Stimulated activated CD4-positive, alpha-beta T cell treated with anti-CD3 and anti-CD28 coated beads, Interleukin-2, amount 100 ng/mL, for 24 hours (primary cell): ENCODE measurements at regions not wholly inside any gene's neighbourhood (a gene's known extent, or its start where the extent isn't known, plus 50 kb on each side); places are given as distances from the start of the nearest gene placed in this dataset.
"Not testable (repeated sequence)": the region's sequence is repeated elsewhere in the genome, so short reads cannot be mapped to it uniquely, and the experiment has no call there.

ENCODE experiments used
- DNase-seq, 2 donors: peaks; one replicate each; pipeline ENCODE4 v3.0.0-alpha.2; 2020

DNA sequence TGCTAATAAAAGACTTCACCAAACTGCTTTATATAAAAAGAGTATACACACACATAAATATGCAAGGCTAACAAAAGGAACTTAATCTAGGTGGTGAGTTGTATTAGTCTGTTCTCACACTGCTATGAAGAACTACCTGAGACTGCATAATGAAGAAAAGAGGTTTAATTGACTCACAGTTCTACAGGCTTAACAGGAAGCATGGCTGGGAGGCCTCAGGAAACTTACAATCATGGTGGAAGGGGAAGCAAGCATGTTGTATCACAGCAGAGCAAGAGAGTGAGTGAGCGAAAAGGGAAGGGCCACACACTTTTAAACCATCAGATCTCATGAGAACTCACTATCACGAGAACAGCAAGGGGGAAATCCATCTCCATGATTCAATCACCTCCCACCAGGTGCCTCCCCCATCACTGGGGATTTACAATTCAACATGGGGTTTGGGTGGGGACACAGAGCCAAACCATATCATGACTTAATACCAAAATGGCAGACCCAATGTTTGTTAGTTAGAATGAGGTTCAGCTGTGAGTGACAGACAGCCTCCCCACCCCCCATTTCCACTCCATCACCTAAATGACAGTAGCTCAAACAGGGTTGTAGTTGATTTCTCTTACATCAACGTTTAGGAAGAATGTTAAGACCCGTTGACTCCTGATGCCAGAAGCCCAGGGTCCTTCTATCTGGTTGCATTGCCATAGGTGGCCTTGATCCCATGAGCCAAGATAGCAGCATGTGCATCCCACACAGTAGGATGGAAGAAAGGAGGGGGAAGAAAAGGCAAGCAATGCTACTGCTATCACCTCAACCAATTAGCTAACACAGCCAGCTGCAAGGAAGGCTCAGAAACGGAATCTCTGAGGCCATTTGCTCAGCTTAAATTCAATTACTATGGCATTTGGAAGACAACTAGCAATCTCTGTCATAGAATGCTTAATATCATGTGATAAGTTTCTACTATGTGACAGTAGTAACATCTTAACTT lies 77.0 kb downstream of the CCDC71L start:
- no peak for DNase-seq

DNA sequence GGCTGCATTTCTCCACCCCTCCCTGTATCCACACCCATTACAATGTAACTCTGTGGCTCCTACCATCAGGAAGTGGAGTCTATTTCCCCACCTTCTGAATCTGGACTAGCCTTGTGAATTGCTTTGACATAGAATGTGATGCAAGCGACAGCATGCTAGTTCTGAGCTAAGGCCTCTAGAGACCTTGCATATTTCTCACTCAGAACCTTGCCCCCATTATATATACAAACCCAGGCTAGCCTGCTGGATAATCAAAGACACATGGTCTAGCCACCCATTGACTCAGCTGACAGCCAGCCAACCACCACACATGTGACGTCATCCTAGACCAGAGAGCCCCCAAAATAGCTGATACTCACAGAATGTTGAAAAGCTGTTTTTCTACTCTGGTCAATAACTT lies 77.9 kb downstream of the CCDC71L start:
- no peak for DNase-seq

DNA sequence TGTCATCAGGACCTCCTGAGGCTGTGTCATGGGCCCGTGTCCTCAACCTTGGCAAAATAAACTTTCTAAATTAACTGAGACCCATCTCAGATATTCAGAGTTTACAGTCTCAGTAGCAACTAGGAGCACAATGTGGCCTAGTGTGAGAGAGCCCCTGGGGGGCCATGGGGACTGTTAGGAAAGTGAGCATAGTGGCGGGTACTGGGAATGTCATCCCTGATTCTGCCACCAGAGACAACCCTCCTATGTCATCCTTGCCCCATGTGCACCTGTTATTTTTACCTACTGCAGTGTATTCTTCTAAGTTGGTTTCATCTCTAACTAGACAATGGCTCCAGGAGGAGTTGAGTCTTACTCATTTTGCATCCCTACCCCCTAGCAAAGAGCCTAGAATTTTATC lies 78.6 kb downstream of the CCDC71L start:
- no peak for DNase-seq

DNA sequence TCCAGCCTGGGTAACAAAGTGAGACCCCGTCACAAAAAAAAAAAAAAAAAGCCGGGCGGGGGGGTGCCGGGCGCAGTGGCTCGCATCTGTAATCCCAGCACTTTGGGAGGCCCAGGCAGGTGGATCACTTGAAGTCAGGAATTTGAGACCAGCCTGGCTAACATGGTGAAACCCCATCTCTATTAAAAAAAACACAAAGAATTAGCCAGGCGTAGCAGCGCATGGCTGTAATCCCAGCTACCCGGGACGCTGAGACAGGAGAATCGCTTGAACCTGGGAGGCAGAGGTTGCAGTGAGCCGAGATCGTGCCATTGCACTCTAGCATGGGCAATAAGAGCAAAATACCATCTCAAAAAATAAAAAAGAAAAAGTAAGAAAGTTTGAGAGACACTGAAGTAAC lies 81.9 kb downstream of the CCDC71L start:
- DNase-seq, result not testable (repeated sequence)

DNA sequence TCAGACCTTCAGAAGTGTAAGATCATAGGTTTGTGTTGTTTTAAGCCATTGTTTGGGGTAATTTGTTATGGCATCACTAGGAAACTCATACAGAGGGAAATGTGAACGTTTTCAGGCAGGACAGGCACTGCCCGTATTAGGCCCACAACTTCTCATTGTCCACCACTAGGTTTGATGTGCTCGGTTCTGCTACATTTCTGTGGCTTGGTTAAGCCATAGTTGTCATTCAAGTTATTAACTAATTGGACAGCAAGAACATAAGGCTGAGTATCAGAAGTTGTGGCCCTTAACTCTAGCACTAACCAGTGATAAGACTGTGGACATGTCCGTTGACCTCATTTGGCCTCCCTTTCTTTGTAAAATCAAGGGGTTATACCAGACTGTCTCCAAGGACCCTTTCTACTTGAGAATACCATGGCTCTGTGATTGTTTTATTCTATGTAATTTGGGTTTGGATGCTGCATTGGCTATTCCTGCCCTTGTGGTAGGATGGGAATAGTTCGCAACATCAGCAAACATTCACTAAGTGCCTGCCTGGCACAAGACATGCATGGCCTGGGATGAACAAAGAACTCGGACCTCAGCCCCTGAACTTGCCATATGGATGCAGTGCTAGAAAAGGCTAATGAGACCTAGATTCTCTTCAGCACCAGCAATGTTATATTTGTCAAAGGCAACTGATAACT lies 85.7 kb downstream of the CCDC71L start:
- DNase-seq, result no peak

DNA sequence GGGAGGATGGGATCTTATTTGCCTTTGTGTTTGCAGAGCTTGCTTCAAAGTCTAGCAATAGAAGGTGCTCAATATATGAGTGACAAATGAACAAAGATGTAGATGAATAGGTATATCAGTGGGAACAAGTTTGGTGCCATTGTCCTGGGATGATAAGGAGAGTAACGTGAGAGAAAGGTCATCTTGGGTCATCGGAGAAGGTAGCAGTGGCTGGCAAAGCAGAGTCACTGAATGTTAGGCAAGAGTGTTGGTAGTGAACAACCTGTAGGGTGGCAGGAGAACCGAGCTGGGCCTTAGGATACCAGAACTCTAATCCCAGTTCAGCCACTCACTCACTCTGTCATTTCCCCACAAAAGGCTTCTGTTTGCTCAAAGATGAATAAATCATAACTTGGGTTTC lies 87.2 kb downstream of the CCDC71L start:
- no peak for DNase-seq

DNA sequence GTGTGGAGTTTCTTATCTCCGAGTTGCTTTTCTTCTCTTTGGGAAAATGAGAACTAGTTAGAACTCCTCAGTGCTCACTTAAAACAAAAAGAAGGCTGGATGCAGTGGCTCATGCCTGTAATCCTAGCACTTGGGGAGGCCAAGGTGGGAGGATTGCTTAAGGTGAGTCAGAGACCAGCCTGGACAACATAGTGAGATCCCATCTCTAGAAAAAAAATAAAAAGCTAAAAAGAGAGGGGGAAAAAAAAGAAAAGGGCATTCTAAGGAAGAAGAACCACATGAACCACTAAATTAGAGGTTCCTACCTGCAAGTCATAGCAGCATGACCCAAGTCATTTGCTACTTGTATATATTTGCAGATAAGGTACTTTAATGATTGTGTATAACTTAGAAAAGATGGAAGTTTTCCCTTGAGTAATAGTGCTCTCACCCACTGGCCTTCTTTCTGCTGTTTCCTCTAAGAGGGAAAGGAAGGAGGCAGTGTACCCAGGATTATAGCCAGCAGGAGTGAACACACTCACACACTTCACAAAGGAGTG lies 87.8 kb downstream of the CCDC71L start:
- DNase-seq, result no peak

DNA sequence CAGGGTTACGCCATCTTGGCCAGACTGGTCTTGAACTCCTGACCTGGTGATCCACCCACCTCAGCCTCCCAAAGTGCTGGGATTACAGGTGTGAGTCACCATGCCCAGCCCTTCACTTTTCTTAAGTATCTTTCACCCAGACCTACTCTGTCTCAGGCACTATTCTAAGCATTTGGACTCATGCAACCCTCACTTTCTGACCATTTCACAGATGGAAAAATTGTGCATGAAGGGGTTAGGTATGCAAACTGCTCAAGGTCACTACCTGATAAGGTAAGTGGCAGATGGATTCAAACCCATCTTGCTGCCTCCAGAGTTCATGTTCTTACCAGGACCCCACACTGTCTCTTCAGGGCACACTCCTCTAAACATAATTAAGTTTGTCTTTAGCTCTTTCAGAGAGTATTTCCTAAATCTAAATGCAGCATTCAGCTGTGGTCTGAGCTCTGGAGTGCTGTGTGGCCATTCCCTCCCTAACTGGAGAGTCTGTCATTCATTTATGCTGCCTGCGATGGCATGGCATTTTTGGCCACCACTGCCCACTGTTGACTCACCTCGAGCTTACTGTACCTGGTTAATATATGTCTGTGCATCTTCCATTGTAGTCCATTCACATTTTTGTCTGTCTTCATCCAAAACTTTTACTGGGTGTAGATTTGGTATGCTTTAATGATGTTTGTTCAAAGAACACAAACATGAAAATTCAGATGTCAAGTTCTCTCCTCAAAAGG lies 88.4 kb downstream of the CCDC71L start:
- no peak for DNase-seq

DNA sequence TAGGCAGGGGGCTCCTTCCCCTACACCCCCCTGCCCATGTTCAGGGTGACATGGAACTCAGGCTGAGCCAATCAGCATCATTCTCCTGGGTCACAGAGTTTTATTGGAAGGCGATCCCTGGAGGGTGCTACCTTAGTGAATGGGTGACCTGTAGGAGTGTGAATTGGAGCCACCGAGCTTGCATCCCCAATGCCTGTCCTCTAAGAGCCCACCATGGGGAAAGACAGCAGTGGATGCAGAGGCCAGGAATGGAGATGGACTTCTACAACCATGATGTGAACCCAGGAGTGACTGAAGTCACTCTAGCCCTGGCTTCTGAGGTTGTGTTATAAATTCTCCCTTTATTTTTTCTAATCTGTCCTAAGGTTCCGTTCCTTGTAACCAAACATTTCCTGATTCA lies 89.4 kb downstream of the CCDC71L start:
- DNase-seq, result no peak

DNA sequence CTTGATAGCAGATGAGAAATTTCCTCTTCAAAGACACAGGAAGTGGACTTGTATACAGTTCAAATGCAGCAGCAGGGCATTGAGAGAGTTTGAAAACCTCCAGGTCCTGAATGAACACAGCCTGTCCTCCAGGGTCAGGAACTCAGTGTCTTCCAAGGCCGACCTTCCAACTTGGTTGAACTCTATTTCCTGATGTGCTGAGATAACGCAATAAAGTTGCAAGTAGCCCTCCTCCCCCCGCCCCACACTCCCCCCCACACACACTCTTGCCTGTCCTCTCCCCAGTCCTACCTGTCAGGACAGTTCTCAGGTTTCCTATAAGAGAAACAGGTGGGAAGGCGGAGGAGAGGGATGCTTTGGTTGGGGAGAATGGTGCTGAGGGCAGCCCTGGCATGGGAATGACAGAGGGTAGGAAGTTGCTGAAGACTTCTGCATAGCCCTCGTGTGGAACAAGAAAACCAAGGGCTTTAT lies 90.0 kb downstream of the CCDC71L start:
- DNase-seq, result no peak

DNA sequence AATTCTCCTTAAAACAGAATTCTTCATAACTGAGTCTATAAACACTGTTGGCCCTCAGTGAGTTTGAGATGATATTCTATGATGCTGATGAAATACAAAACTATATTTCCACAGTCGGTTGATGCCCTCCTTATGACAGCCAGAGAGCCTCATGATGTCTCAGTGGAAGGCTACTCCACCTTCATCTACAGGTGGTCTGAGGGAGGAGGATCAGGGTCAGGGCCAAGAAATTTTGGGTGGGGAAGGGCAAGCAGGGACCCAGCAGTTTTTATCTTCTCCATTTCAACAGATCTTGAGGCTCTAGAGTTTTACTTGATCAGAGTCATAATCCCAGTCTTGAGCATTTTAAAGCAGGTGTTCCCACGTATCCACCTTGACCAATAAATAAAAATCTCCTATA lies 90.8 kb downstream of the CCDC71L start:
- no peak for DNase-seq

DNA sequence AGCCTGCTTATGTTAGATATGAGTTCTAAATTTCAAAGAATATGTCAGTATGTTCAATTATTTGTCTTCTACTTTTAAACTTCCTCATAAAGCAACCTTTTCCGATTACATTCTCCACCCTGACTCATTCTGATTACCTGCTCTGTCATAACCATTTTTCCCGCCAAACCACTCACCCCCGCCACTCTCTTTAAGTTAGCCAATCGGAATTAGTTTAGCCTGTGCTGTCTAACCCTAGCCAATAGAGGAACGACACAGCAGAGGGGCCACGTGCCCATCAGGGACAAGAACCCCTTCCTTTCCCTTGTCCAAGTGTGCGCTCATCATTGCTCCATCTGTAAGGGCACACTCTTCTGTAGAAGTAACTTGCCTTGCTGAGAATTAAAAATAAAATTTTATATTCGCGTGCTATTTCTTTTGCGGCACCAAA lies 91.4 kb downstream of the CCDC71L start:
- DNase-seq, result no peak

DNA sequence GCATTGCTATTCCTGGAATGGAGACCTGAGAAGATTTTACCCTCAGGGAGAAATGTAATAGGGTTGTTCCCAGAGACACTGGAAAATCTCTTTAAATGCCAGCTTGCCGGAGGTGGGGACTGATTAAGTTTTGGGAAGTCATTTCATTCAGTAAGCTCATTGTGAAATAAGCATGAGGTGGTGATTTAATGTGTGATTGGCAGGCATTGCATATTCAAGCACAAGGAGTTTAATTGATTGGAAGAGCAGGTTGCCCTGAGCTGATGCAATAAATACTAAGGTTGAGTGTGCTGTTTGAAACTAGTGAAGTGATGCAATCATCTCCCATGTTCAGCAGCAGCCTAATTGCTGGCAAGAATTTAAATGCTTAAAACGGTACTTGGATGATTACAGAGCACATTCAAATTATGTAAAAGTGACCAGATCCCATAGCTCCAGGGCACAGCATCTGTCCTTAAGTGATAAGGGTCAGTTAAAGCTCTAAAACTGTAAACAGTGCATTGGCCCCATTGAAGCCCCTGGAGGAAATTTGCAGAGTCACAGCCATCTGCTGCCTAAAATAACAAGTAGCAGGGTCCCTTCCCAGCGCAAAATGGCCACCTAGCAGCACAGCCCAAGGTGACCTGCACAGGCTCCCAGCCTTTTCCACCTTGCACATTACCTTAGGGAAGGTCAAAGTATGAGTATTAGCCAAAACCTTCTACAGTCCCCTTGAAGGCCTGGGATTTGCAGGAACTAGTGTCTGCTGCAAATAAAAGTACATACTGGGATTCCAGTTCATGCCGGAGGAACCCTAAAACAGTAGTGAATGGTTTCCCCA lies 92.1 kb downstream of the CCDC71L start:
- no peak for DNase-seq

DNA sequence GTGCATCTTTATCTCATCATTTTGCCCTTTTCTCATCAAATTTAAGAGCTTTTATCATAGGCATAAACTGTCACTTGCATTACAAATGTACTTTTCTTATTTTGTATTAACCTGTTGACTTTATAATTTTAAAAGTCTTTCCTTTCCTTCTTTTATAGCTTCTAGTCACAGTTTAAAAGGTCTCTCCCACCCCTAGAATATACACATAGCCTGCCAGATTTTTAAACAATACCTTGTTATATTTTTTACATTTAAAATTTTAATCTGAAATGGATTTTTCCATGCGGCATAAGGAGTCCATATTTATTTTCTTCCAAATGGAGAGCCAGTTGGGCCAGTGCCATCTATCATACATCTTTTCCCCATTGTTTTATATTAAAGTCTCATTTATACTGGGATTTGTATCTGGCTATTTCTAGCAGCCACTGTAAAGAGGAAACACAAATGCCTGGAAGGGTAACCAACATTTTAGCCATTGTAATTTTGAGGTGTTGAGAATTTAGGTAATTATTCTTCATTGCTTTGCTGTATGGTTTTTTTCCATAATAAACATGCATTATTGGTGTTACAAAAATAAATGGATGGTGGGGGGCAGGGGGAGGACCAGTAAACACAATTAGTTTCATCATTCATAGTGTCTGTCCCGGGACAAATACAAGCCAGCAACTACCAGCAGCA lies 92.8 kb downstream of the CCDC71L start:
- DNase-seq, result no peak

DNA sequence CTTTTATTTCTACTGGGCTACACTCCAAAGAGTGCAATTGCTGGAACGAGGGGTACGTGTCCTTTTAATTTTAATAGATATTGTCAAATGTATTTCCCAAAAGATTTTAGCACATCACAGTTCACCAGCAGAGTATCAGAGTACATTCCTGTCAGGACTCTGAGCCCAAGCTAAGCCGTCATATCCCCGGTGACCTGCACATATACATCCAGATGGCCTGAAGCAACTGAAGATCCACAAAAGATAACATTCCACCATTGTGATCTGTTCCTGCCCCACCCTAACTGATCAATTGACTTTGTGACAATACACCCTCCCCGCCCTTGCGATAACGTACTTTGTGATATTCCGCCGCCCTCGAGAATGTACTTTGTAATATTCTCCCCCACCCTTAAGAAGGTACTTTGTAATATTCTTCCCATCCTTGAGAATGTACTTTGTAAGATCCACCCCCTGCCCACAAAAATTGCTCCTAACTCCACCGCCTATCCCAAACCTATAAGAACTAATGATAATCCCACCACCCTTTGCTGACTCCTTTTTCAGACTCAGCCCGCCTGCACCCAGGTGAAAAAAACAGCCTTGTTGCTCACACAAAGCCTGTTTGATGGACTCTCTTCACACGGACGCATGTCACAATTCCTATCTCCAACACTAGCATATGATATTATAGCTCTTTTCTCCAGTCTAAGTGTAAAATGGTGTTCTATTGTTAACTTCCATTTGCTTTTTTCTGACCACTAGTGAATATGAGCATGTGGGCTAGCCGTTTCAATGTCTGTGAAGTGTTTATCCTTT lies 93.6 kb downstream of the CCDC71L start:
- not testable (repeated sequence) for DNase-seq

DNA sequence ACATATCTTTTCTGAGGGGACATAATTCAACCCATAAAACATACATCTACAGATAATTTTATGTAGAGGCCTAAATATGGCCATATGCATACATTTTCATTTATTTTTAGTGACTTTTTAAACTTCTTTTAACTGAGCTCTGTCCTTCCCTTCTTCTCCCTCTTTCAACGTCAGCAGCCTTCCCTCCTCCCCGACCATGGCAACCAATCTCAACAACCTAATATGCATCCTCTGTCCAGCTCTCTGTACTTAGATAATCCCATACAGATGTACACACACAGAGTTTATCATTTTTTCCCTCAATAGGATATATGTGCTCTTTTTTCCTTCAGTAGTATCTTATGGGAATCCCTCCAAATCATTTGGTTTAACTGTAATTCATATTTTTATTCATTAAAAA lies 94.3 kb downstream of the CCDC71L start:
- DNase-seq, result no peak

DNA sequence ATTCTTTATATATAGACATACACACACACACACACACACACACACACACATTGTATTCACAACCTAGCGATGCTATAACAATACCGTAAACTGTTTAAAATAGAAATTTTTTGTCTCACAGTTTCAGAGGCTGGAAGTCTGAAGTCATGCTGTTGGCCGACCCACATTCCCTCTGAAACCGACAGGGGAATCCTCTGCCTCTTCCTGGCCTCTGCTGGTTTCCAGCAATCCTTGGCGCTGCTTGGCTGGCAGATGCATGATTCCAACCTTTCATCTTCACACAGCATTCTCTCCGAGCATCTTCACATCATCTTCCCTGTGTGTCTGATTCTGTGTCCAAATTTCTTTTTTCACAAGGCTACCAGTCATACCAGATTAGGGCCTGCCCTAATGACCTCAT lies 94.8 kb downstream of the CCDC71L start:
- DNase-seq, result no peak

DNA sequence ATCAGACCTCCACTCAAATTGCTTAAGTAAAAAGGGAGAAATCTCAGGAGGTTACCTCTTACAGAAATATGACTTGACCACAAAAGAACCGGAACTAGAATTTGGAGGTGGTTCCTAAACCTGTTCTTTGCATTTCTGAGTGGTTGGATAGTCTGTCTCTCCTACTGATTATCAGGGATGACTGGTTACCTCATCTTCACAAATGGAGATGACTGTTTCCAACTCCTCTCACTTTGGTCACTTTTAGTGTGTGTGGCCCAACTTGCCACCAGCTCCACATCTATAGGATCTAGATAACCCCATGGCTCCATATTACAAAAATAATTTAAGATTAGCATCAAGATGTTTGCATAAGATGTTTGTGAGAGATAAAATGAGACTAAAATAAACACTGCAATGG lies 95.5 kb downstream of the CCDC71L start:
- no peak for DNase-seq

DNA sequence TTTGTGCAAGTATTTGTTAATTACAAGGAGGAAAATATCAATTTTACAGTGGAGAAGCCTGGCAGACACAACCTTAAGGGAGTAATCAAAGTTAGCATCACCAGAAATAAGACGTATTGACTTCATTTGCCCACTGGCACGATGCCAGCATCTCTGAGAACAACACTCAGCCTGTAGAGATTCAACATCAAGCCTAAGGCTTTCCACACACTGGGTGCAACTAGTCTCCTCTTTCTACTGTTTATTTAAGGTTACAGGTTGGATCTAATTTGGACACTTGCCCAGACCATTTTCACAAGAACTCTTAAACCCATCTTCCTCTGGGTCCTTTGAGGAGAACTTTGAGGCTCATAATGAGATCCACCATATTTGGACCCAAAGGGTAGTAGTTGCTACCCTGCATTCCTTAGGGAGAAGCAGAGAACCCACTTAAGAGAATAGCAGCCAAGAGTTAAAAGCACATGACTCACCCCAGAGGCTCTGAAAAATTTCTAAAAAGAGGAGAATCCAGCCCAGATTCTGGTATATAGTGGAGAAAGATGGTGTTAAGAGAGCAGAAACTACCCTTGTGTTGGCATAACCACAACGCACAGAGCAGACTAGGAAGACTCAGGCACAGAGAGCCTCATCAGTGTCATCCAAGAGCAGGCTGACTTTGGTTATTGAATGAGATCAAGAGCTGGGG lies 97.3 kb downstream of the CCDC71L start:
- DNase-seq, result no peak
